ENCODE measurements at regions not wholly inside any gene's neighbourhood (a gene's known extent, or its start where the extent isn't known, plus 50 kb on each side); places are given as distances from the start of the nearest gene placed in this dataset.

- H3K27me3 Mint-ChIP-seq (ENCODE audit: insufficient read depth, unreplicated experiment), result peaks cover 2% of the 10 kb centered on the region
- no peaks in the 10 kb centered on the region for H3K27me3 ChIP-seq (replicated peaks; ENCODE audit: control insufficient read depth, insufficient read depth, low read length)
- no peaks in the 10 kb centered on the region for H3K36me3 ChIP-seq (ENCODE audit: control insufficient read depth, insufficient read depth, low read length)
- H3K4me3 ChIP-seq (ENCODE audit: low read depth, low read length), result no peak overlapping the region
- H3K4me1 ChIP-seq, result no peaks in the 10 kb centered on the region
- no peak overlapping the region for H3K4me3 Mint-ChIP-seq (ENCODE audit: unreplicated experiment)
- no peaks in the 10 kb centered on the region for H3K9me3 Mint-ChIP-seq (ENCODE audit: unreplicated experiment)
- CTCF ChIA-PET, result no interaction called here
- POLR2A ChIA-PET, result no interaction called here
- no TSS peak for BruUV-seq (replicated peaks)
- H3K4me1 Mint-ChIP-seq (ENCODE audit: low read depth, unreplicated experiment), result no peaks in the 10 kb centered on the region
- no peak for DNase-seq
- no peak overlapping the region for H3K27ac Mint-ChIP-seq (ENCODE audit: unreplicated experiment)
- intact Hi-C loops (cut with micrococcal nuclease; ENCODE audit: unreplicated experiment), result no loop called here
- H3K36me3 Mint-ChIP-seq (ENCODE audit: insufficient read depth, unreplicated experiment), result no peaks in the 10 kb centered on the region
- no peaks in the 10 kb centered on the region for H3K9me3 ChIP-seq
- no peak for TF ChIP-seq CTCF (IDR thresholded peaks at IDR 0.05; ENCODE audit: insufficient read depth in 1 of 2, low read depth in 1 of 2, low read length in 1 of 2, severe bottlenecking in 1 of 2, unreplicated experiment in 1 of 2)
Observed at GRCh38 chr13:32951580-32951979, 64.6 kb upstream of the KL start.

DNA sequence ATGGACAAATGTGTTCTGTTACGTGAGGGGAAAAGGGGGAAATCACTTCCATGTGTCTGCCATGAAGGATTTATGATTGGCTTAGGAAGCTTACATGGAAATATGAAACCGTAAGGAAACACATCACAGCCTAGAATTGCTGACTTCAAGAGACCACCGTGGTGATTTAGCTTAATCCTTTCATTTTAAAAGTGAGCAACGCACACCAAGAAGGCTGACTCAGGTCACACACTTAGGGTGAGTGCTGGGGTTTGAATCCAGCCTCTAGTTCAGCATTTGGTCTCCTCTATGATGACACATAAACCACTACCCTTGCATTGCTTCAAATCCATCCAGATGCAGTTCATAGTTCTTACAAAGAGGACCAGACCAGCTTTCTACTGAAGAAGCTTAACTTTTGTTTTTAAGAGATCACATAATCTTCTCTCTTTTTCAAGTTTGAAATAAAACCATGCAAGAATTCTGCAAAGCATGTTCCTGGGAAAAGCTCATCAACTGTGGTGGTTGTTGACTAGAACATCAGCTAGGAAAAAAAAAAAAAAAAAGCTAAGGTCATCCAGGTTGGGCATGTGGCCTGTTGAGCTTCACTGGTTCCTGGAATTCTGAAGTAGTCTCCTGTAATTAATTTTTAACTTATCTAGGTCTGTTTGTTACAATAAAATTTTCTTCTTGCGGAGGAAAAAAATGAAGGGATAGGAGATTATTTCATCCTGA is 60.2 kb upstream of the KL start:
- Histone ChIP-seq H3K4me3 (ENCODE audit: low read depth, low read length) (no peak overlapping the region), H3K4me1 (no peaks in the 10 kb centered on the region), H3K27me3 (replicated peaks; ENCODE audit: control insufficient read depth, insufficient read depth, low read length) (no peaks in the 10 kb centered on the region; the same call in 1 of the 2 replicates), H3K9me3 (no peaks in the 10 kb centered on the region), H3K36me3 (ENCODE audit: control insufficient read depth, insufficient read depth, low read length) (no peaks in the 10 kb centered on the region)
- Mint-ChIP-seq H3K27me3 (ENCODE audit: insufficient read depth, unreplicated experiment) (peaks cover 6% of the 10 kb centered on the region), H3K4me3 (ENCODE audit: unreplicated experiment) (no peak overlapping the region), H3K27ac (ENCODE audit: unreplicated experiment) (no peak overlapping the region), H3K4me1 (ENCODE audit: low read depth, unreplicated experiment) (no peaks in the 10 kb centered on the region), H3K36me3 (ENCODE audit: insufficient read depth, unreplicated experiment) (no peaks in the 10 kb centered on the region), H3K9me3 (ENCODE audit: unreplicated experiment) (no peaks in the 10 kb centered on the region)
- no peak for TF ChIP-seq CTCF (IDR thresholded peaks at IDR 0.05; ENCODE audit: insufficient read depth in 1 of 2, low read depth in 1 of 2, low read length in 1 of 2, severe bottlenecking in 1 of 2, unreplicated experiment in 1 of 2)
- BruUV-seq (replicated peaks), result no TSS peak
- intact Hi-C loops (cut with micrococcal nuclease; ENCODE audit: unreplicated experiment), result no loop called here
- ChIA-PET POLR2A (no interaction called here), CTCF (no interaction called here)
- DNase-seq, result no peak

DNA sequence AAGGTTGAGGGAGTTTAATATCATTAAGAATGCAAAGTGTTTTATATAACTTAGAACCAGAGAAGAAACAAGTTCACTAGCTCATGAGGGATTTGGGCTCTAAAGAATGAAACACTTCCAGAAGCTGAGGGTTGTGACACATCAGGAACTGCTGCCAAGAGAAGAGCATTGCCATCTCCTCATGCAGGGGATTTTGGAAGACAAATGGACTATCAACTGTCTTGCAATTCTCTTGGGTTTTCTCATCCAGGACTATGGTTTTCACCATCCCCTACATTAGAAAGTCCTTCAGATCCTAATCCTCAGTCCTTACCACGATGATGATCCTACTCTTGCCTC is 59.7 kb upstream of the KL start:
- POLR2A ChIA-PET, result no interaction called here
- DNase-seq, result no peak
- CTCF ChIA-PET, result no interaction called here

More for the DNA sequence above, 59.7 kb upstream of the KL start:
- Mint-ChIP-seq H3K27me3 (ENCODE audit: insufficient read depth, unreplicated experiment) (peaks cover 6% of the 10 kb centered on the region), H3K36me3 (ENCODE audit: insufficient read depth, unreplicated experiment) (no peaks in the 10 kb centered on the region), H3K27ac (ENCODE audit: unreplicated experiment) (no peak overlapping the region), H3K4me3 (ENCODE audit: unreplicated experiment) (no peak overlapping the region), H3K9me3 (ENCODE audit: unreplicated experiment) (no peaks in the 10 kb centered on the region), H3K4me1 (ENCODE audit: low read depth, unreplicated experiment) (no peaks in the 10 kb centered on the region)
- no TSS peak for BruUV-seq (replicated peaks)
- Histone ChIP-seq H3K4me3 (ENCODE audit: low read depth, low read length) (no peak overlapping the region), H3K27me3 (replicated peaks; ENCODE audit: control insufficient read depth, insufficient read depth, low read length) (no peaks in the 10 kb centered on the region; the same call in 1 of the 2 replicates), H3K9me3 (no peaks in the 10 kb centered on the region), H3K4me1 (no peaks in the 10 kb centered on the region), H3K36me3 (ENCODE audit: control insufficient read depth, insufficient read depth, low read length) (no peaks in the 10 kb centered on the region)
- intact Hi-C loops (cut with micrococcal nuclease; ENCODE audit: unreplicated experiment), result no loop called here
- TF ChIP-seq CTCF (IDR thresholded peaks at IDR 0.05; ENCODE audit: insufficient read depth in 1 of 2, low read depth in 1 of 2, low read length in 1 of 2, severe bottlenecking in 1 of 2, unreplicated experiment in 1 of 2), result no peak

Data from Caco-2 (cell line).